ENCODE measurements at regions not wholly inside any gene's neighbourhood (a gene's known extent, or its start where the extent isn't known, plus 50 kb on each side); places are given as distances from the start of the nearest gene placed in this dataset.
"Not testable (repeated sequence)": the region's sequence is repeated elsewhere in the genome, so short reads cannot be mapped to it uniquely, and the experiment has no call there.

- DNase-seq = not testable (repeated sequence)
Measured at GRCh38 chr5:62238584-62238983, 67.4 kb upstream of the KIF2A start.

GRCh38 chr5:62240494-62240893 lies 65.5 kb upstream of the KIF2A start:
- DNase-seq = not testable (repeated sequence)

- not testable (repeated sequence) for DNase-seq
Measured at GRCh38 chr5:62242000-62242399, 64.0 kb upstream of the KIF2A start.

DNA sequence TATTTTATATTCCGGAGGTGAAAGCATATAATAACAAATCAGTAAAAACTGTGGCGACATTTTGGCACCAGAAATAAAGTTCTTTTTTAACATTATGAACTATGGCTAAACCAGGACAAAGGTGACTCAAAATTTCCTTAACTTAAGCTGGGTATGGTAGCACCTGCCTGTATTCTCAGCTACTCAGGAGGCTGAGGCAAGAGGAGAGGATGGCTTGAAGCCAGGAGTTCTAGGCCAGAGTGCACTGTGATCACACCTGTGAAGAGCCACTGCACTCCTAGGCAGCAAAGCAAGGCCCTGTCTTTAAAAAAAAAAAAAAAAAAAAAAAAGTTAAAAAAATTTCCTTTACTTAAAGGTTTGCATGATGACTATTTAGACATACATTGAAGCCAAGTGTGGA lies 63.0 kb upstream of the KIF2A start:
- not testable (repeated sequence) for DNase-seq

- DNase-seq = not testable (repeated sequence)
Measured at GRCh38 chr5:62248192-62248591, 57.8 kb upstream of the KIF2A start.

- not testable (repeated sequence) for DNase-seq
Measured at GRCh38 chr5:62250085-62250484, 55.9 kb upstream of the KIF2A start.

GRCh38 chr5:62250919-62251318 lies 55.1 kb upstream of the KIF2A start:
- DNase-seq = not testable (repeated sequence)

DNA sequence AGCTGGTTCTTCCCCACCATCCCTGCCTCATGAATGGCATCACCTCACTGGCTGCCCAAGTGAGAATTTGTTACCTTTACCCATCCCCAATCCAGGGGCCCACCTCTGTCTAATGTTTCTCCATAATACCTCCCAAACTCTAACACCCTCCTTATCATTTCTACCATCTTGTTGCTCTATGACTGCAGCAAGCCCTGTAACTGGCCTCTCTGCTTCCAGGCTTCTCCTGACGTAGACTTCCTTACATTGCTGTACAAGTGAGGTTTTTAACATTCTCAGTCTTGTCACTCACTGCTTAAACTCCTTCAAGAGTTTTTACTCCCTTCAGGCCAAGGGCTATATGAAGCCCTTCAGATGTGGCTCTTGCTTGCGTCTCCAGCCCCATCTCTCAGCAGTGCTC lies 53.5 kb upstream of the KIF2A start:
- not testable (repeated sequence) for DNase-seq

- not testable (repeated sequence) for DNase-seq
Measured at GRCh38 chr5:62255551-62255950, 50.5 kb upstream of the KIF2A start.

DNA sequence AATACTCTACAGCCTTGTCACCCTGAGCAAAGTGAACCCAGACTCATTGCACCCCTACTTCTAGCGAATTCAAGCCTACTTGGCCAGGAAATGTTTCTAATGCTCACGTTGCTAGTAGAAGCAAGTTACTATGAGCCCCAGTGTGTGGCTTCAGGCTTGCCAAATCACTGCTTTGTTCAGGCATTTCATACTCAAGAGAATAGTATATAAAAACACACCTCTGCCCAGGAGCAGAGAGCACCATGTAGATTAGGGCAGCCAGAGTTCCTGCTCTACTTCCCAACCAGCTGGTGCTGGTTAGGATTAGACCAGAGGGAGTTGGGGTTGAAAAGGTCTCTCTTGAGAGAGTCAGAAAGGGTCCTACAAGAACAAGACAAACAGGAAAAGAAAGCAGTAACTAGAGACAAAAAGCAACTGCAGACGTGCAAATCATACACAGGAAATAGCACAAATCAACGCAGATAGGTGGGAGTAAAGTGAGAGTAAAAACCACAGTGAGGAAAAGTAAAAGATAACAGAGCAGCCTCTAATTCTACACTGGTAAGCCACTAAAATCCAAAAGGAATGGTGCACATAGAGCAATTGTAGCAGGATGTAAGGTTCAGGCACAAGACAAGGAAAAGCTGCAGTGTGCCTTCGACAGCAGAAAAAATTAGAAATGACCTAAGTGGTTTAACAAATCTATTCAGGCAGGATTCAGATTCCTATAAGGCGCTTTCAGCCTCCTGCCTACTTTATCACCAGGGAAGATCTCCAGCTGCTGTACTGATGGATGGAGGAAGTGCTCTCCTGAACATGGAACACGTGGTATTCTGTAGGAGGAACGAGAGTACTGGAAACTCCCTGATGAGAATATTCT lies 49.6 kb upstream of the KIF2A start:
- DNase-seq = no peak
